Panc1 (cell line): ENCODE measurements at regions not wholly inside any gene's neighbourhood (a gene's known extent, or its start where the extent isn't known, plus 50 kb on each side); places are given as distances from the start of the nearest gene placed in this dataset.

Experiments used
- ATAC-seq: fragments of 200-7000 bp; cut with Tn5 transposase; 2 replicates; pipeline ENCODE4 v1.9.1; 2020; ENCODE audit warnings: mild to moderate bottlenecking, moderate library complexity
- BruUV-seq: library from RNA; stranded (reverse); fragments of 400-500 nt; replicated peaks from 2 replicates; lab custom pipeline; 2021; lab: Mats Ljungman, UMichigan
- CTCF ChIA-PET: fragments of 300-600 bp; sonication (Branson Sonifier 250); formaldehyde crosslinking; loops from one replicate; lab custom pipeline; 2022; ENCODE audit warnings: antibody characterized with exemption; lab: Charles Lee
- POLR2A ChIA-PET: fragments of 300-600 bp; sonication (Branson Sonifier 250); formaldehyde crosslinking; loops from one replicate; lab custom pipeline; 2022; ENCODE audit warnings: antibody characterized with exemption; lab: Charles Lee
- DNase-seq: peaks from one replicate; pipeline ENCODE4 v3.0.0-alpha.2; 2010; ENCODE audit warnings: low read depth, low spot score
- H3K27ac ChIP-seq: 2 replicates; pipeline ENCODE4 v1.5.1; 2011; ENCODE audit warnings: mild to moderate bottlenecking, low read length, inconsistent platforms
- H3K27me3 ChIP-seq: fragments of 200-500 bp; sonication (Bioruptor generic); 2 replicates; pipeline ENCODE4 v1.6.0; 2014; ENCODE audit warnings: low read length, inconsistent platforms; ENCODE audit not compliant: control insufficient read depth, insufficient read depth
- H3K36me3 ChIP-seq: fragments of 200-500 bp; sonication (Bioruptor generic); 2 replicates; pipeline ENCODE4 v1.5.1; 2014; ENCODE audit warnings: inconsistent platforms, mild to moderate bottlenecking, low read length, moderate library complexity; ENCODE audit not compliant: control insufficient read depth, insufficient read depth
- H3K4me1 ChIP-seq: 2 replicates; pipeline ENCODE4 v1.5.1; 2011; ENCODE audit warnings: inconsistent platforms, mild to moderate bottlenecking, low read length, moderate library complexity; ENCODE audit not compliant: control insufficient read depth, insufficient read depth
- H3K4me3 ChIP-seq, 2 experiments: 2 replicates each; pipeline ENCODE4 v1.5.1; 2011 to 2012; ENCODE audit warnings: low read depth in 2 of 2, low read length in 2 of 2, mild to moderate bottlenecking in 2 of 2, inconsistent platforms in 1 of 2, moderate library complexity in 1 of 2
- H3K9me3 ChIP-seq: fragments of 200-500 bp; sonication (Bioruptor generic); 2 replicates; pipeline ENCODE4 v1.5.1; 2014; ENCODE audit warnings: low read depth, mild to moderate bottlenecking, inconsistent platforms, low read length, moderate library complexity; ENCODE audit not compliant: control insufficient read depth, insufficient read depth
- POLR2AphosphoS5 ChIP-seq: IDR thresholded peaks from 2 replicates; pipeline ENCODE4 v1.6.1; 2012; ENCODE audit warnings: mild to moderate bottlenecking, low read depth, low read length, moderate library complexity
- SIN3A ChIP-seq: IDR thresholded peaks from 2 replicates; pipeline ENCODE4 v1.6.1; 2012; ENCODE audit warnings: low read depth, mild to moderate bottlenecking, low read length, moderate library complexity, borderline replicate concordance; ENCODE audit not compliant: insufficient read depth
- TCF7L2 ChIP-seq: IDR thresholded peaks from 2 replicates; pipeline ENCODE4 v1.6.1; 2011; ENCODE audit warnings: mild to moderate bottlenecking, low read depth, low read length, inconsistent platforms
- in situ Hi-C: cut with HindIII; loops from 2 replicates; pipeline ENCODE4 v1.10.0; 2016; ENCODE audit warnings: low sequenced_read_pairs, low pct_unique_long_range_greater_than_20kb
- intact Hi-C: fragments of 100-400 bp; cut with micrococcal nuclease; formaldehyde crosslinking; loops from one replicate; pipeline ENCODE4 v1.10.0; 2022; ENCODE audit not compliant: unreplicated experiment
- TF ChIP-seq, protein P1 (sequence below), 2 experiments: IDR thresholded peaks; 2 replicates each; pipeline ENCODE4 v1.6.1; 2011 to 2012; ENCODE audit warnings: low read depth in 2 of 2, control low read depth in 1 of 2, low read length in 1 of 2, mild to moderate bottlenecking in 1 of 2, moderate library complexity in 1 of 2; ENCODE audit not compliant: insufficient read depth in 1 of 2
- TF ChIP-seq, protein P2 (sequence below): fragments of 450-650 bp; IDR thresholded peaks from 2 replicates; pipeline ENCODE4 v1.5.1; 2017; ENCODE audit warnings: mild to moderate bottlenecking

DNA sequence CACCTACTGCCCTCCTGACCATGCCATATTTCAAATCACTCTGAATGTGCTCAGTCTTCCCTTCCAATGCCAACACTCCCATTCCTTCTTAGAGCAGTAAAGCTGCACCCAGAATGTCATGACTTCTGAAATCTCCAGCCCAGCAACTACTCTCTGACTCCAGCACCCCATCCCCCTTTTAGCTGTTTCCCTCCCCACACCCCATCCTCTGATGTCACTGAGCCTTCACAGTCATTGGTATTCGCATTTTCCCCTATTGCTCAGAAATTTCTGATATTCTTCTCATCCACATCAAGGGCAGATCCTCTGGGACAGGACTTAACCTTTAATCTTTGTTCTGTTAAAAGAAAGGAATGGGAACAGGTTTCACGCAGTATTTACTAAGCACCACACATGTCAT, 67.1 kb upstream of the SLC4A11 start:
- ATAC-seq (no peak), DNase-seq (no peak)
- Histone ChIP-seq H3K27ac (no peak overlapping the region), H3K36me3 (no peaks in the 10 kb centered on the region), H3K27me3 (no peaks in the 10 kb centered on the region), H3K4me1 (no peaks in the 10 kb centered on the region), H3K9me3 (no peaks in the 10 kb centered on the region), H3K4me3 (no peak overlapping the region)
- CTCF ChIA-PET: no interaction called here
- no TSS peak for BruUV-seq
- intact Hi-C loops: no loop called here
- POLR2A ChIA-PET: no interaction called here
- in situ Hi-C loops: no loop called here
- TF ChIP-seq, protein P1, sequence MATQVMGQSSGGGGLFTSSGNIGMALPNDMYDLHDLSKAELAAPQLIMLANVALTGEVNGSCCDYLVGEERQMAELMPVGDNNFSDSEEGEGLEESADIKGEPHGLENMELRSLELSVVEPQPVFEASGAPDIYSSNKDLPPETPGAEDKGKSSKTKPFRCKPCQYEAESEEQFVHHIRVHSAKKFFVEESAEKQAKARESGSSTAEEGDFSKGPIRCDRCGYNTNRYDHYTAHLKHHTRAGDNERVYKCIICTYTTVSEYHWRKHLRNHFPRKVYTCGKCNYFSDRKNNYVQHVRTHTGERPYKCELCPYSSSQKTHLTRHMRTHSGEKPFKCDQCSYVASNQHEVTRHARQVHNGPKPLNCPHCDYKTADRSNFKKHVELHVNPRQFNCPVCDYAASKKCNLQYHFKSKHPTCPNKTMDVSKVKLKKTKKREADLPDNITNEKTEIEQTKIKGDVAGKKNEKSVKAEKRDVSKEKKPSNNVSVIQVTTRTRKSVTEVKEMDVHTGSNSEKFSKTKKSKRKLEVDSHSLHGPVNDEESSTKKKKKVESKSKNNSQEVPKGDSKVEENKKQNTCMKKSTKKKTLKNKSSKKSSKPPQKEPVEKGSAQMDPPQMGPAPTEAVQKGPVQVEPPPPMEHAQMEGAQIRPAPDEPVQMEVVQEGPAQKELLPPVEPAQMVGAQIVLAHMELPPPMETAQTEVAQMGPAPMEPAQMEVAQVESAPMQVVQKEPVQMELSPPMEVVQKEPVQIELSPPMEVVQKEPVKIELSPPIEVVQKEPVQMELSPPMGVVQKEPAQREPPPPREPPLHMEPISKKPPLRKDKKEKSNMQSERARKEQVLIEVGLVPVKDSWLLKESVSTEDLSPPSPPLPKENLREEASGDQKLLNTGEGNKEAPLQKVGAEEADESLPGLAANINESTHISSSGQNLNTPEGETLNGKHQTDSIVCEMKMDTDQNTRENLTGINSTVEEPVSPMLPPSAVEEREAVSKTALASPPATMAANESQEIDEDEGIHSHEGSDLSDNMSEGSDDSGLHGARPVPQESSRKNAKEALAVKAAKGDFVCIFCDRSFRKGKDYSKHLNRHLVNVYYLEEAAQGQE (IDR thresholded peaks at IDR 0.05; ENCODE audit: insufficient read depth in 1 of 2, low read depth in 2 of 2, low read length in 1 of 2): no peak
- TF ChIP-seq TCF7L2: no peak
- TF ChIP-seq, protein P2, sequence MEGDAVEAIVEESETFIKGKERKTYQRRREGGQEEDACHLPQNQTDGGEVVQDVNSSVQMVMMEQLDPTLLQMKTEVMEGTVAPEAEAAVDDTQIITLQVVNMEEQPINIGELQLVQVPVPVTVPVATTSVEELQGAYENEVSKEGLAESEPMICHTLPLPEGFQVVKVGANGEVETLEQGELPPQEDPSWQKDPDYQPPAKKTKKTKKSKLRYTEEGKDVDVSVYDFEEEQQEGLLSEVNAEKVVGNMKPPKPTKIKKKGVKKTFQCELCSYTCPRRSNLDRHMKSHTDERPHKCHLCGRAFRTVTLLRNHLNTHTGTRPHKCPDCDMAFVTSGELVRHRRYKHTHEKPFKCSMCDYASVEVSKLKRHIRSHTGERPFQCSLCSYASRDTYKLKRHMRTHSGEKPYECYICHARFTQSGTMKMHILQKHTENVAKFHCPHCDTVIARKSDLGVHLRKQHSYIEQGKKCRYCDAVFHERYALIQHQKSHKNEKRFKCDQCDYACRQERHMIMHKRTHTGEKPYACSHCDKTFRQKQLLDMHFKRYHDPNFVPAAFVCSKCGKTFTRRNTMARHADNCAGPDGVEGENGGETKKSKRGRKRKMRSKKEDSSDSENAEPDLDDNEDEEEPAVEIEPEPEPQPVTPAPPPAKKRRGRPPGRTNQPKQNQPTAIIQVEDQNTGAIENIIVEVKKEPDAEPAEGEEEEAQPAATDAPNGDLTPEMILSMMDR: no peak
- TF ChIP-seq POLR2AphosphoS5: no peak
- no peak for TF ChIP-seq SIN3A

DNA sequence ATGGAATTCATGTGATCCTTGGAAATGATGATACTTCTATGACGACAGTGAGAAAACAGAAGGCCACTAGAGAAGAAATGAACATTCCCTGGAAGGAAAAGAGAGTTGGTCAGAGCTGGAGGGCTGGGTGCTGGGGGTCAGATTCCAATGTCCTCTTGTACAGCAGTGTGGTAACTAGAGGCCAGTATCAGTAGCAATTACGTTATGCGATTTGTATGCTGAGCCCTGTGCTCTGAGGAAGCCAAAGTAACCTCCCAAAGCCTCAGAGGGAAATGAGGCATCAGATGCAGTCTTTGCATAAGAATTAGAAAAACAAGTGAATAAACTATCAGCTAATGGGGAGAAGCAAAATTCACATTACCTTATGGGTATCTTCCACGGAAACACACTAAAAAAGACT, 65.5 kb upstream of the SLC4A11 start:
- Histone ChIP-seq H3K9me3 (no peaks in the 10 kb centered on the region), H3K4me3 (no peak overlapping the region), H3K36me3 (no peaks in the 10 kb centered on the region), H3K27me3 (no peaks in the 10 kb centered on the region), H3K4me1 (no peaks in the 10 kb centered on the region), H3K27ac (no peak overlapping the region)
- in situ Hi-C loops: no loop called here
- no peak for DNase-seq
- TF ChIP-seq, protein P2: no peak
- TF ChIP-seq POLR2AphosphoS5: no peak
- TF ChIP-seq SIN3A: no peak
- TF ChIP-seq, protein P1 (IDR thresholded peaks at IDR 0.05; ENCODE audit: insufficient read depth in 1 of 2, low read depth in 2 of 2, low read length in 1 of 2): no peak
- TF ChIP-seq TCF7L2: no peak
- POLR2A ChIA-PET: no interaction called here
- CTCF ChIA-PET: interaction anchor here (1.1 kb wide), 1 partner anchor 12 kb away, joined by 4 read pairs; no protein-coding TSS in a partner anchor
- no TSS peak for BruUV-seq
- no peak for ATAC-seq
- intact Hi-C loops: no loop called here
